ENCODE measurements at regions not wholly inside any gene's neighbourhood (a gene's known extent, or its start where the extent isn't known, plus 50 kb on each side); places are given as distances from the start of the nearest gene placed in this dataset.
"Not testable (repeated sequence)": the region's sequence is repeated elsewhere in the genome, so short reads cannot be mapped to it uniquely, and the experiment has no call there.

- Mint-ChIP-seq H3K27me3 (ENCODE audit: low read depth) (no peaks in the 10 kb centered on the region), H3K27ac (no peak overlapping the region), H3K36me3 (ENCODE audit: low read depth) (no peaks in the 10 kb centered on the region), H3K9me3 (ENCODE audit: insufficient read depth) (no peaks in the 10 kb centered on the region), H3K4me1 (ENCODE audit: low read depth) (no peaks in the 10 kb centered on the region), H3K4me3 (no peak overlapping the region)
- CTCF ChIA-PET, result no interaction called here
- ATAC-seq (no peak), DNase-seq (no peak)
- POLR2A ChIA-PET, result no interaction called here
Measured at GRCh38 chr5:15321776-15322175, 178.2 kb upstream of the FBXL7 start.

GRCh38 chr5:15320871-15321270 is 179.1 kb upstream of the FBXL7 start:
- ChIA-PET CTCF (no interaction called here), POLR2A (no interaction called here)
- no peaks in the 10 kb centered on the region for H3K9me3 Mint-ChIP-seq (ENCODE audit: insufficient read depth)
- no peak overlapping the region for H3K4me3 Mint-ChIP-seq
- no peaks in the 10 kb centered on the region for H3K4me1 Mint-ChIP-seq (ENCODE audit: low read depth)
- no peaks in the 10 kb centered on the region for H3K27me3 Mint-ChIP-seq (ENCODE audit: low read depth)
- DNase-seq (no peak), ATAC-seq (no peak)
- no peaks in the 10 kb centered on the region for H3K36me3 Mint-ChIP-seq (ENCODE audit: low read depth)
- no peak overlapping the region for H3K27ac Mint-ChIP-seq

GRCh38 chr5:15304914-15305834 is 194.8 kb upstream of the FBXL7 start:
- no peaks in the 10 kb centered on the region for H3K4me1 Mint-ChIP-seq (ENCODE audit: low read depth)
- ChIA-PET POLR2A (no interaction called here), CTCF (no interaction called here)
- no peaks in the 10 kb centered on the region for H3K9me3 Mint-ChIP-seq (ENCODE audit: insufficient read depth)
- ATAC-seq (no peak), DNase-seq (no peak)
- H3K27me3 Mint-ChIP-seq (ENCODE audit: low read depth), result no peaks in the 10 kb centered on the region
- H3K4me3 Mint-ChIP-seq, result no peak overlapping the region
- H3K27ac Mint-ChIP-seq, result no peak overlapping the region
- H3K36me3 Mint-ChIP-seq (ENCODE audit: low read depth), result no peaks in the 10 kb centered on the region

GRCh38 chr5:15304066-15304731 is 195.8 kb upstream of the FBXL7 start:
- DNase-seq (no peak), ATAC-seq (no peak)
- no peak overlapping the region for H3K27ac Mint-ChIP-seq
- no peaks in the 10 kb centered on the region for H3K4me1 Mint-ChIP-seq (ENCODE audit: low read depth)
- ChIA-PET CTCF (no interaction called here), POLR2A (no interaction called here)
- H3K36me3 Mint-ChIP-seq (ENCODE audit: low read depth), result no peaks in the 10 kb centered on the region
- H3K27me3 Mint-ChIP-seq (ENCODE audit: low read depth), result no peaks in the 10 kb centered on the region
- H3K4me3 Mint-ChIP-seq, result no peak overlapping the region
- H3K9me3 Mint-ChIP-seq (ENCODE audit: insufficient read depth), result no peaks in the 10 kb centered on the region

DNA sequence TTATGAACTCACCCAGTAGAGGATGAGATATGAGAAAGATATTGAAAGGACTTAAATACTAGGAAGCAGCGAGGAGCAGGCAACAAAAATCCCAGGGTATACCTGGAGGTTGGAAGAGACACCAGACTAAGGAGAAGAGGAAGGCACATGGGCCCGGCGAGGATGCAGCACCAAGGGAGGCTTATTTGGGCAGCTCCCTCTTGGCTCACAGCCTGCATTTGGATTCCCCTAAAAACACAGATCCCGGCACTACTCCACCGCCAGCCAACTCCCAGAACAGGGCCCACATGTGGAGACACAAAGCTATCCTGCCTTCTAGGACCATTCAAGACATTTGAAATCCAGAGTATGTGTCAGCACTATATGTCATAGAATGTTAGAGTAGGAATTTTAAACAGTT is 199.8 kb upstream of the FBXL7 start:
- no peaks in the 10 kb centered on the region for H3K36me3 Mint-ChIP-seq (ENCODE audit: low read depth)
- peaks cover 5% of the 10 kb centered on the region for H3K9me3 Mint-ChIP-seq (ENCODE audit: insufficient read depth)
- H3K27me3 Mint-ChIP-seq (ENCODE audit: low read depth), result no peaks in the 10 kb centered on the region
- POLR2A ChIA-PET, result no interaction called here
- H3K27ac Mint-ChIP-seq, result no peak overlapping the region
- H3K4me1 Mint-ChIP-seq (ENCODE audit: low read depth), result no peaks in the 10 kb centered on the region
- ATAC-seq (no peak), DNase-seq (no peak)
- H3K4me3 Mint-ChIP-seq, result no peak overlapping the region
- CTCF ChIA-PET, result no interaction called here

- ATAC-seq (no peak), DNase-seq (no peak)
- Mint-ChIP-seq H3K4me3 (no peak overlapping the region), H3K36me3 (ENCODE audit: low read depth) (no peaks in the 10 kb centered on the region), H3K4me1 (ENCODE audit: low read depth) (no peaks in the 10 kb centered on the region), H3K27ac (no peak overlapping the region), H3K27me3 (ENCODE audit: low read depth) (no peaks in the 10 kb centered on the region), H3K9me3 (ENCODE audit: insufficient read depth) (peaks cover 13% of the 10 kb centered on the region)
- POLR2A ChIA-PET, result no interaction called here
- CTCF ChIA-PET, result no interaction called here
Measured at GRCh38 chr5:15290953-15291352, 209.0 kb upstream of the FBXL7 start.

GRCh38 chr5:15286650-15287049 is 213.3 kb upstream of the FBXL7 start:
- no peak for DNase-seq
- no peak for ATAC-seq
- CTCF ChIA-PET, result no interaction called here
- POLR2A ChIA-PET, result no interaction called here
- Mint-ChIP-seq H3K36me3 (ENCODE audit: low read depth) (no peaks in the 10 kb centered on the region), H3K9me3 (ENCODE audit: insufficient read depth) (peaks cover 9% of the 10 kb centered on the region), H3K4me3 (no peak overlapping the region), H3K4me1 (ENCODE audit: low read depth) (no peaks in the 10 kb centered on the region), H3K27ac (no peak overlapping the region), H3K27me3 (ENCODE audit: low read depth) (no peaks in the 10 kb centered on the region)

DNA sequence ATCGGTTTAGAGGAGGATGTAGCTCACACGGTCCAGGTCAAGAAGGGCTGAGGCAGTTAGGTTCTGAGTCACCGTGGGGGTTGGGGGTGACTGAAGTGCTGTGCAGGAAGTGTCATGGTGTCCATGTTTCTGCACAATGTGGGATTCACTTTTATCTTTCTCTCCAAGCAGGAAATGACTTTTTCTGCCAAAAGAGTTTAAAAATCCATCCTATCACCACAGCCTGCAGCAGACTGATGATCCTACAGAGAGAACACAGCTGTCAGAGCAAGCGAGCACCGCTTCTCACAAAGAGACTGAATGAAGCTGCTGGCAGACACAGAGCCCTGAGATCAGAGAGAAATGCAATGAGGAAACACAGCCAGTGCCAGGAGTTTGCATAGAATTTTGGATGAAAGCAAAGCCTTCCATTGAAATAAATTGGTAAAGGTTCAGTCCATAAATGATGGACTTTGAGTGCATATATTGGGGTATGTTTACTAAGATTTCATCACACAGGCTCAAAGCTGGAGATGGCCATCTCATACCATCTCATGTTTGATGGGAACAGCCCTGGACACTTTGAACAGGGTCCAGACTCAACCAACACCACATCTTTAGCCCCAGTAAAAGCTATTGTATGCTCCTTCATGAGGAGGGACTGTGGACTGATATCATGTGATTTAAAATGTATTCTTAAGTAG is 213.9 kb upstream of the FBXL7 start:
- H3K4me3 Mint-ChIP-seq, result no peak overlapping the region
- no peak overlapping the region for H3K27ac Mint-ChIP-seq
- no peaks in the 10 kb centered on the region for H3K27me3 Mint-ChIP-seq (ENCODE audit: low read depth)
- ChIA-PET POLR2A (no interaction called here), CTCF (no interaction called here)
- DNase-seq (no peak), ATAC-seq (no peak)
- peaks cover 9% of the 10 kb centered on the region for H3K9me3 Mint-ChIP-seq (ENCODE audit: insufficient read depth)
- no peaks in the 10 kb centered on the region for H3K4me1 Mint-ChIP-seq (ENCODE audit: low read depth)
- H3K36me3 Mint-ChIP-seq (ENCODE audit: low read depth), result no peaks in the 10 kb centered on the region

DNA sequence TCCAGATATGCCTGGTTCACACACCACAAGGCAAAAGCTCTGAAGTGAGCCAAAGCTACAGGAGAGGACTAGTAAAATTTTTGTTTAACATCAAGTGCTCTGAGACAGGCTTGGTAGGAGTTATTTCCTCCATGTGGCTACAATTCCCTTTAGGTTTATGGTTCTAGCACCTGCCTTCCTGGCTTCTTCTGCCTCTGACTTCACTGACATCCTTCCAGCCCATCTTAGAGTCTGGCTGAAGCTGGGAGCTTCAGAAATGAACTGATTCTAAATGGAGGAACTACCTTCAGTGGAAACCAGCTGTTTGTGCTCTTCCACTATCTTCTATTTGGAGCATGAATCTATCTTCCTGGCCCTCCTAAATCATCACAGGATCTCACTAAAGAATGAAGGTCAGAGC is 215.3 kb upstream of the FBXL7 start:
- POLR2A ChIA-PET, result no interaction called here
- H3K4me1 Mint-ChIP-seq (ENCODE audit: low read depth), result no peaks in the 10 kb centered on the region
- no peak for DNase-seq
- CTCF ChIA-PET, result no interaction called here
- ATAC-seq, result no peak
- no peaks in the 10 kb centered on the region for H3K27me3 Mint-ChIP-seq (ENCODE audit: low read depth)
- peaks cover 3% of the 10 kb centered on the region for H3K9me3 Mint-ChIP-seq (ENCODE audit: insufficient read depth)
- no peaks in the 10 kb centered on the region for H3K36me3 Mint-ChIP-seq (ENCODE audit: low read depth)
- H3K27ac Mint-ChIP-seq, result no peak overlapping the region
- no peak overlapping the region for H3K4me3 Mint-ChIP-seq

- Mint-ChIP-seq H3K4me1 (ENCODE audit: low read depth) (no peaks in the 10 kb centered on the region), H3K9me3 (ENCODE audit: insufficient read depth) (peaks cover 3% of the 10 kb centered on the region), H3K36me3 (ENCODE audit: low read depth) (no peaks in the 10 kb centered on the region), H3K27ac (no peak overlapping the region), H3K4me3 (no peak overlapping the region), H3K27me3 (ENCODE audit: low read depth) (no peaks in the 10 kb centered on the region)
- ChIA-PET POLR2A (no interaction called here), CTCF (no interaction called here)
- ATAC-seq, result no peak
- DNase-seq, result no peak
Measured at GRCh38 chr5:15283076-15283475, 216.9 kb upstream of the FBXL7 start.

- ChIA-PET CTCF (no interaction called here), POLR2A (no interaction called here)
- no peaks in the 10 kb centered on the region for H3K36me3 Mint-ChIP-seq (ENCODE audit: low read depth)
- H3K27me3 Mint-ChIP-seq (ENCODE audit: low read depth), result no peaks in the 10 kb centered on the region
- no peaks in the 10 kb centered on the region for H3K4me1 Mint-ChIP-seq (ENCODE audit: low read depth)
- DNase-seq (no peak), ATAC-seq (no peak)
- H3K4me3 Mint-ChIP-seq, result no peak overlapping the region
- peaks cover 3% of the 10 kb centered on the region for H3K9me3 Mint-ChIP-seq (ENCODE audit: insufficient read depth)
- H3K27ac Mint-ChIP-seq, result no peak overlapping the region
Measured at GRCh38 chr5:15282611-15283010, 217.4 kb upstream of the FBXL7 start.

DNA sequence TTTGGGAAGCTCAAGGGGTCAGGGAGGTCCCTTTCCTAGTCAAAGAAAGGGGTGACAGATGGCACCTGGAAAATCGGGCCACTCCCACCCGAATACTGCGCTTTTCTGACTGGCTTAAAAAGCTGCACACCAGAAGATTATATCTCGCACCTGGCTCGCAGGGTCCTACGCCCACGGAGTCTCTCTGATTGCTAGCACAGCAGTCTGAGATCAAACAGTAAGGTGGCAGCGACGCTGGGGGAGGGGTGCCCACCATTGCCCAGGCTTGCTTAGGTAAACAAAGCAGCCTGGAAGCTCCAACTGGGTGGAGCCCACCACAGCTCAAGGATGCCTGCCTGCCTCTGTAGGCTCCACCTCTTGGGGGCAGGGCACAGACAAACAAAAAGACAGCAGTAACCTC is 228.4 kb upstream of the FBXL7 start:
- POLR2A ChIA-PET; DNase-seq; H3K4me1 Mint-ChIP-seq (ENCODE audit: low read depth); H3K27ac Mint-ChIP-seq; H3K36me3 Mint-ChIP-seq (ENCODE audit: low read depth); H3K4me3 Mint-ChIP-seq; ATAC-seq; H3K9me3 Mint-ChIP-seq (ENCODE audit: insufficient read depth); CTCF ChIA-PET; H3K27me3 Mint-ChIP-seq (ENCODE audit: low read depth): not testable (repeated sequence)

All from activated CD8-positive, alpha-beta T cell treated with anti-CD3 and anti-CD28 coated beads, Interleukin-2, amount 10 ng/mL, durations not matched to agents 7 days and 5 days (primary cell).